Suppressor macrophage treated with lipopolysaccharide for 4 hours (primary cell): ENCODE measurements at regions not wholly inside any gene's neighbourhood (a gene's known extent, or its start where the extent isn't known, plus 50 kb on each side); places are given as distances from the start of the nearest gene placed in this dataset.

Source experiments
- DNase-seq: peaks from one replicate; pipeline ENCODE4 v3.0.0-alpha.2; 2020

DNA sequence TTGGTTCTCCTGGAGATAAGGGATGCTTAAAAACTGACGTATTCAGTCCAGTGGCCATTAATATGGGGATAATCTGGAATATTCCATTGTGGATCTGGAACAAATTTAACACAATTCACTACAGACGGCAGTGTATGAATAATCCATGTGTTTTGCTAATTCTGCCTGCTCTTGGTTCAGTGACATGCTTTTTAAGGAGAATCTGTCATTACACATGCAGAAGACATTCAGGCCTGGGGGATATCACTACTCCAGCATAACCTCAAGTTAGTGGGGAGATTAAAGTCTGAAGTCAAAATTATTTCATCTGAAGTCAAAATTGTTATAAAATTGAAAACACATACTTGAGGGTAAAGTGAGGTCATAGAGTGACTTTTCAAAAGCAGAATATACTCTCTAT is 789.3 kb downstream of the USP25 start:
- DNase-seq: no peak

DNA sequence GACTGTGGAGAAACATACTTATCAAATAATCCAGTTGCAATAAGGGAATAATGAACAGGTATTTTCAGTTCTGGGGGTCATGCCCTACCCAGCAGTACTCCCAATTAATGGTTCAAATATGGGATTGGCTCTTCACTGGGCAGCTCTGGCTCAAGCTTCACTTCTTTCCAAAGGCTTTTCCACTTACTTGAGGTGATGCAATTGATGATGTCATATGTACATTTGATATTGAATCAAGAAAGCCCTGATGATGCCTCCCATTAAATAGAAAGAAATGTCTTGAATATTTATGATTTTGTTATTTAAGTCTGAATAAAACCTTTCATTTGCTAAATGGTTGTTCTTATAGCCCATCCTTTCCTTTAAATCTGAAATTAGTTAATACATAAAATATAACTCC is 789.9 kb downstream of the USP25 start:
- no peak for DNase-seq

DNA sequence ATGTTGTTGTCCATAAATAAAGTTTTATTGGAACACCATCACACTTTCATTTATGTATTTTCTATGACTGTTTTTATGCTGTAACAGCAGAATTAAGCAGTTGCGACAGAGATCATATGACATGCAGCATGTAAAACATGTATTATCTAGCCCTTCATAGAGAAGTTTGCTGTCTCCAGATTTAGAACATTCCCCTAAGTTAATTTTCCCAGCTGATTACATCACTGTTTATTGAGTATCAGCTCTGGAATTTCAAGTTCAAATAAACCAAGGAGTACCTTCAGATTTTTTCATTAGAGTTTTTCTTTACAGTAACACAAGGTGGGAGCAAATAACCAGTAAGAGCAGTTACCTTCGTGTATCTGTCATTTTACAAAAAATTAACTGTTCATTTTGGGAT is 792.8 kb downstream of the USP25 start:
- no peak for DNase-seq

DNA sequence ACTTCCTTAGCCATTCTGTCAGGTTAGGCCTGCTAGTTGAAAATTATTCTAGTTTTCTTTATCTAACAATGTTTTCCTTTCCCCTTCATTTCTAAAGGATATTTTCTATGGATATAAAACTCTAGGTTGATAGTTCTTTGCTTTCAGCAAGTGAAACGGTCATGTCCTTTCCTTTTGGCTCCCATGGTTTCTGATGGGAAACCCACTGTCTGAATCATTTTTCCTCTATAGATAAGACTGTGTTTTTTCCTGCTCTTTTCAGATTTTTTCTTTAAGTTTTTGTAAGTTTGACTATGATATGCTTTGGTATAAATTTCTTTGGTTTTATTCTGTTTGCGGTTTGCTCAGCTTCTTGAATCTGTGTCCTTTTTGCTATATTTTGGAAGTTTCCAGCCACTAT is 800.9 kb downstream of the USP25 start:
- no peak for DNase-seq

DNA sequence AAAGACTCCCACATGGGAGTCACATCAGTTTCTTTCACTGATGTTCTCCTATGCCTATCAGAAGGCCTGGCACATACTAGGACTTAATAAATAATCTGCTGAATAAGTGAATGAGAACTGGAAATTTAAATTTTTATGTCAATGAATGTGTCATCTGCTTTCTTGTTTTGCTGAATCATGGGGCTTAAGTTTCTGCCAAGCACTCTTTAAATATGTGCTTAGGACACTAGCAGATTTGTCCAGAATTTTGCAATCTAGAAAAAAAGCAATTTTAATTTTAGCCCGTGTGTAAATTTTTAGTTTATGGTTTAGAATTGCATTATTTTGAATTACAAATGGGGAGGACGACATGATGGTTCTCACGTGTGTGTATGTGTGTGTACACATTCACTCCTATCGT is 803.1 kb downstream of the USP25 start:
- DNase-seq: no peak

DNA sequence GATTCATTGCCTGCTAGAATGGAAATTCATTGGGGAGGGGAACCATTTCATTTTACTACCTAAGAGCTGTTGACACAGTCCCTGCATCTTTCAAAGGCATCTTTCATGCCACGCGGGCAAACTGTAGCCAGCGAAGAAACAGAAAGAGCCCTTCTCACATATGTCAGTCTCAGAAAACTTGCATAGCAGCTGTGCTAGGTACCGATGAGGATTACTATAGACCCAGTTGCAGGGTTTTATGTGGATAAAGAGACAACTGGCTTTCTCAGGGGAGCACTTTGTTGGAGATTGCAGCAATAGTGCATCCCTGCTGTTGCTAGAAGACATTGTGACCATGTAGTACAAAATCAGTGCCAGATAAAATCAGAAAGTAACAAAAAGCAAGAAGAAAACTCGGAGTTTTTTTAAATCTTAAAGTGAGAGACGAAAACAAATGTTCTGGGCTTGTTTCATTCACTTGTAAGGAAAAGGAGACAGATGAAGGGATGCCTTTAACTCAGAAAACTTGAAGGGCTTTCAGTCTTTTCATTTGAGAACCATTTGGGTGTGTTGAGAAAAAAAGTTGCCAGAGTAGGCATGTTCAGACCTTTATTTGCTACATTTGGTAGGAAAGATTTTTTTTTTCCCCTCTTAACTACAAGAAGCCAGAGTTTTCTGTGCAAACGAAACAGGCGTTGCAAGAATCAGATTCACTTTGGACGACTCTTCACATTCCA is 804.1 kb downstream of the USP25 start:
- DNase-seq: no peak

DNA sequence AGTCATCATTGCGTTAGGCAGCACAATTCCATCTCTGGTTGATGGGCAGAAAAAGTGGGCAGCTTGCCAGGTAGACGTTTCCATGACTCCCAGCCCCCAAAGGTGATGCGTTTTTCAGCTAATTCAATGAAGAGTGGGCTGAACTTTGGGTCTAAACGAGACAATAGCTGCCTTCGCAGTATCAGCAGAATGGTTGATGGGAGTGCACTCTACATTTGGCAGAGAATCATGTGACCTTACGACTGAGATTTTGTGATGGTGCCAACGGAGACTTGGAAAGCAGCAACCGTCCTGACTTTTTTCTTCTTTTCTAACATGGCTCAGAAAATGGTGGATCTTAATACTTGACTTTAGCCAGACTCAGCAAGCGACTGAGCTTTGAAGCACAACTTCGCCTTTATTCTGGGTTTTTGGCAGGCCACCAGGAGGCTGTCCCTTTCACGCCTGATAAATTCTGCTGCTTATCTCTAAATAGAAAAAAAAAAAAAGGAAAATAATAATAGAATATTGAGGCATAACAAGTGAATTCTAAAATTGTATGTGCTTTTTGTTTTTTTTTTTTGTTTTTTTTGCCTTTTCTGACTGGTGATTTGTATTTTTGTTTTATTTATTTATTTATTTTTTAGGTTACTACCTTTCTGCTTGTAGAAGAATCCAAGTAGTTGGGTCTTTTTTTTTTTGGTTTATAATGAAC is 804.8 kb downstream of the USP25 start:
- no peak for DNase-seq

DNA sequence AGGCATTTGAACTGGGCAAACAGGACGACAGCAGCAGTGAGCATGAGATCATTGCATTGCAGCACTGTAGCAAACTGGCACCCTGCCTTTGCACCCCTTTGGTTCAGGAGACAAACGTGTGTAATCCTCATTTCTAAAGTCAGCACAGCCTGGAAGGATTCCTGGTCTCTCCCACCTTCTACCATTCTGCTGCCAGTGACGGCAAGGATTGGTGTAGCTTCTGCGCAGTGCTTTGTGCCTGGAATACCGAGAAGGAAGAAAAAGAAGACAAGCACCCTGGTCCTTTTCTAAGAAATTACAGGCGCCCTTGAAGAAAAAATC is 805.3 kb downstream of the USP25 start:
- DNase-seq: no peak

DNA sequence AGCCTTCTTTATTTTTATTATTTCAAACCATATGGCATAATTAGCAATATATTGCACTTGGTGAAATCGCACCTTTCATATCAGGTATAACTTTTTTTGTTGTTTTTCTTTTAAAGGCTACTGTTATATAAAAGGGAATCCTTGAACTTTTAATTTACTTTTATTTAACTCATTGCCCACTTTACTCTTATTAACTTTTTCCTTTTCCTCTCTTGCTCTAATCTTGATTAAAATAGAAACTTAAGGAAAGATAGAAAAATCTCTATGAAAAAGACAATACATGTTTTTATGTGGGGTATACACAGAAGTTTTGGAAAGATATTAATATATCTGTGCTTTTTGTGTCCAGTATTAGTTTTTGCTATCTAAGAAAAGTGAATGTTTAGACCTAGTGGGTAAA is 805.8 kb downstream of the USP25 start:
- DNase-seq: no peak

DNA sequence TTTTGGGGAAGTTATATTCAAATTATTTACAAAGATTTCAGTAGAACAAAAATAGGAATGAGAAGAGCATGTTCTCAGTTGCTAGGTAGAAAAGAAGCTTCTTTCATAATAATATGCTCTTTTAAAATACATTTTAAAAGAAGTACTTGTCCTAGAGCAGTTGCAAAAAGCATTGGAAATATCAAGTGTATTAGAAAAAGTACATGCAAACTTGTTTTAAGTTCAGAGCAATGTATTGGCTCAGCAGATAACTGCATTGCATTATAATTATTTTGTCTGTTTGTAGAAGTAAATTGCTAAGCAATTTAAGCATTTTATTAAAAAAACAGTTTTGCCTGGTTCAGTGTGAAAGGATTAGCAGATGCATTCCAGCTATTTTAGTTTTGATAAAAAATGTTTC is 806.4 kb downstream of the USP25 start:
- no peak for DNase-seq

DNA sequence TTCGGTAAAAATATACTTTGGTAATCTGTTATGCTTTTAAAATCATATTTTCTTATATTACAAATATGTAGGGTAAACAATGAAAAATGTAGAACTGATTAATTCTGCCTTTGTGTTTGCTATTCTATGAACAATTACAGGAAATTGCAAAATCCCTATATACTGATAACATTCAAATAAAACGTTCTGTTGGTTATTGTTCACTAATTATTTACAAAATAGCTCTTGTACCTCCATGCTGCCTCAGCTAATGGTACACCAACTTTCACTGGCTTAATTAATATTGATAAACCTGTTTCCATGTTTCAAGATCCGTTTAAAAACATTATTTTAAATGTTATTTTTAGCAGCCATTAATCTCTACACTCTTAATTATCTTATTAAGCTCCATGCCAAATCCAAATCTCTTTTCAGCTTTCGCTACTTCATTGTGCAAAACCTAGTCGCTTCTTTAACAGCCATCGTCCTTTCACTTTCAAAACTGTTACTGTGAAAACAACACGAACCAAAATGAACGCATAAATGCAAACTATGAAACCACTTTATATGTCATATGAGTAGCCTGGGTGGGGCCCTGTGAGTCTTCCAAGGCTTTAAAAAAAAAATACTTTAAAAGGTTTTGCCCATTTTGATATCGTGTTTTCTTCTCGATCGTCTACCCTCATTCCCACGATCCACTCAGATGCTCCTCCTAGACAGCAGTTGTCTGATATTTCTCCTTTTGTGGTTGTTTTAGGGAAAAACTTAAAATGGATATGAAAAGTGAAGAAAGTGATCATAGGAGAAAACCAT is 807.1 kb downstream of the USP25 start:
- no peak for DNase-seq

DNA sequence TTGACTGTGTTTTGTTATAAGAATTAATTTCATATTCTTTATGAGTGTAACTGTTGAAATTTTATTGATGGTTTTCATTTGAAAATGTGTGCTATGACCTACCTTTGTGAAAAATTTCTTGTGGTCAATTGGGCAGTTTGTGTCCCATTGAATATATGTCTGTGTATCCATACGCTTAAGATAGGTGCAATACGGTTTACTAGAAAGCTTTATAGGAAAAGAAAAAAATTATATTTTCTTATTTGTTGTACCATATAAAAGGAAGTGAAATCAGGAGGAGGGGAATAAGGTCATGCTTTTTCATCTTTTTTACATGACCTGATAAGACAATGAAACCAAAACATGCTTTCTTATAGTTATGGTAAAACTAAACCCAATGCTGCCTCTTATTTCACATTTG is 807.7 kb downstream of the USP25 start:
- DNase-seq: no peak

DNA sequence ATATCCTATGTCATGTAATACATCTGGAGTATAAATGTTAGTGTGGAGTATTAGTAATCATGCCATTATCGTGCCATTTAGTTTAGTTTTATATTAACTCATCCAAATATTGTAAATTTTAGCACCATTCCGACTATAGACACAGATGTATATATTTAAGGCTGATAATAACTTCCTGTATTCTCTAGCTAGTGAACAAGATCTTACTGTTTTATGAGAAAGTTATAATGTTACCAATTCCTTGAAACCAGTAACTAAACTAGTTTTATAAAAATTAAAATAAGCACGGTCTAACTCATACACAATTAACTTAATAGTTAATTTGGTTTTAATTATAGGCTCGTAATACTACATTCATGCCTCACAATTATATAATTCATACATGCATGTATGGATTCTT is 808.6 kb downstream of the USP25 start:
- no peak for DNase-seq

DNA sequence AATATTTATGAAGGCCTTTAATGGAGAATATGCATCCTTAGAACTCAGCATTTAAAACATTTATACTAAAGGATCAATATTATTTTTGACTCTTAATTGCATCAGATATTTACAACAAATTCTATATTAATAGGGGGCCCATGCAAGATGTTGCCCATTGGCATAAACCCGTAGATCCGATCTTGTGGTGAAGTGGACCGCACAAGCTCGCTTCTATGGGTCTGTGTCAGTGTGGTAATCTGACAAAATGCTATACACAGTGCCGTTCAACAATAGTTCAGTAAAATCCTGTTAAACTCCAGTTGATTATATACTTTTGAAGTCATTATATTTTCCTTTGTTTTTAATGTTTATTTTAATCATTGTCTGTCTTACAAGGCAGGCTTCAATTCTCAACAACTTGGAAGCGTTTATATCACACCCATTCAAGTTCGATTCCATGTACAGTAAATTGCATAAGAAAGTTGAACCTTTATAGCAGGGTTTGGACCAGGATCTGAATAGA is 809.2 kb downstream of the USP25 start:
- no peak for DNase-seq

DNA sequence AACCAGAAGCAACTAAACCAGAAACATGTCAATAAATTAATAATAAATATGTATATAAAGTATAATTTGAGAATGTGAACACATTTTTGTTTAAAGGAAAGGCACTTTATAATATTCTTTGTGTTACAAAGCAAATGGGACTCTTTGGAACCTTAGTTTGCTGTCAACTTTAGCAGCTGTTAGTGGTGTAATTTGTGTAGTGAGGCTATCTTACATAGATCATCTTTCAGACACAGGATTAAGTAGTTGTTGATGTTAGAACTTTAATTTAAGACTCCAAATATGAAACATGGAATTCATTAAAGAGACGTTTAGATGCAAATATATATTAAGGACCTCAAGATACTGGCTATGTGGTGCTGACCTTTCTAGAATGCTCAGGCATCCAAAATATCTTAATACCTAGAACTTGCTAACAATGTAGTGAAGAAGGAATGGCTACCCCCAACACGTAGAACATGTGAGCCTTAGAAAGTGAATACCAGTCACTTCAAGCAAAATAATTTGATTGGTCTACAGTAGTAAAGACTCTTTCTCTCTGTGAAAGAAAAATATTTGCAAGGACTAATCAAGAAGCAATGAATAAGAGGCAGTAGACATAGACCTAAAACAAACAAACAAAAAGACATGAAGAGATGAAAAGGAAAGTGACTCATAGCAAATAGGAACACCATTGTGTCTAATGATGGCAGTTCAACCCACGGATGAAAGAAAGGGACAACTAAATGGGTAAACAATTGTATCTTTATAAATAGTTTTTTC is 811.4 kb downstream of the USP25 start:
- no peak for DNase-seq

DNA sequence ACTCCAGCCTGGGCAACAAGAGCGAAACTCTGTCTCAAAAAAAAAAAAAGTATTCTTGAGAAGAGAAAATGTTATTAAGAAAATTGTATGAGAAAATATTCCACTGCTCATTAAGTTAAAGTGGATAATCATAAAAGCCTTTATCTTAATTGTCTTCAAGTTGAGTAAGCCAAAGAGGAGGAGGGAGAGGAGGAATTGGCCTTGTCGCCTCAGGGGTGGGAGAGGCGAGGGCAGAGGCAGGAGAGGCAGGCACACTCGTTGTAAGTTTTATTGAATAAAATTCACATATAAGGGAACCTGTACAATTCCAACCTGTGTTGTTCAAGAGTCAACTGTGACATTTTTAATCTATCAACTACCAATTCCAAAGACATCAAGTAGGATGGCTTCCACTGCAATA is 820.3 kb downstream of the USP25 start:
- no peak for DNase-seq

DNA sequence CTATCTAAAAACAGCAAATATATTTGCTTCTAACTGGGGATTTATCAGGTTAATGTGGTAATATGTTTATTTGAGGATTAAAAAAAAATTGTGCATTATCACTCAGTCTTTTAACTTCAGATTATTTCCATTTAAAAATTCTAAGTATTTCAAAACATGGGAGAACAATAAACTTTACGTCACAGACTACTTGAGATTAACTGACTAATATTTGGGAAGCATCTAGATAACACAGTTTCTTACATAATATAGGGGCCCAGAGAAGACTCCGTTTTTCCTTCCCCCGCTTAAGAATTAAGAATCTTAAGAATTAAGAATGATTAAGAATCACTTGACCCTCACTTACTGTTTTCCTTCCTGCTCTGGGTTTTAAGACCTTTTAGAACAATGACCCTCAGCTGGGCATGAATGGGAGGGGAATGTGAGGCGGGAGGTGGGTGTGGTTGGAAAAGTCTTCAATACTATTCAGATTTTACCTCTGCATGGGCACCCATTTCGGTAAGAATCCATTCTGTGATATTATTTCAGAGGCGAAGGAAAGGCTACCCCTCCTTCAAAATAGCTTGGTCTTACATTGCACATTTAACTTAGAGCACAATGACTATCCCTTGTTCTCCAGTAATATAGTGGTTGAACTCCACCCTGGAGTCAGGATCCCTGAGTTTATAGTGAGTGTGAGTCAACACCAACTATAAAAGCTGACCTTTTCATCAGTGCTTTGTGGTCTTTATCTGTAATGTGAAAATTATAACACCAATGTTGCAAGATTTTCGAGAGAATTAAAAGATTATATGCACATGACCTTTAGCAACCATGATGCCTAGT is 821.3 kb downstream of the USP25 start:
- no peak for DNase-seq

DNA sequence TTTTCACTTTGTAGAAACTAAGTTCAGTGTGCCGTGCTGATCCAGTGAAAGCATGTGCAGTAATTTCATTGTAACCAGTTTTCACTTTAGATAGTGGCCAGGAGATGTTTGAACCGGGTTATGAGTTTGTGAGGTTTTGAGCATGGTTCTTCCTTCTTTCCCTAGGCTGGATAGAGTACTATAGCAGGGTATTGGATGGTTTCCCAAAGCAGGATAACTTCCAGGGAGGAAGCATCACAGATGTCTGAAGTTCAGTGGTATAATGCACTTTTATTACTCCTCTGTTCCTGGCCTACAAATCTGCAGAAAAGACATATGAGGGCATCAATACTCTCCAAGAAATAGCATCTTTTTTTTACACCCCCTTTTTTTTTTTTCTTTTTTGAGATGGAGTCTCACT is 823.1 kb downstream of the USP25 start:
- DNase-seq: no peak

DNA sequence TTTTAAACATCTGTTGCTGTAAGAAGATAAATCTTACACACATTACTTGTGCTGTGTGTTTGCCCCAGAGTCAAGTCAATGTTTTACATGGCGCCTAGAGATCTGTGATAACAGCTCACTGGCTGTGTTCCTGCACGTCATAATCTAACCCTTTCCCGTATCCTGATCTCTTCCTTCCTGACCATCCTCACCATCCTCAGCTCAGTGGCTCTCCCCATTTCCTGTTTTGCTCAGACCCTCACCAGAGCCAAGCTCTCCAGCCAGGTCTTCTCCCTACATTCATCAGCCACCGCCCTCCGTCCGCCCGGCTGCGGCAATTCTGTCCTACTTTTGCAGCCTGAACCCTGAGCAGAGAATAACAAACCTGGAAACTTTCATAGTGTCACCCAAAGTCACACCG is 824.7 kb downstream of the USP25 start:
- DNase-seq: no peak

DNA sequence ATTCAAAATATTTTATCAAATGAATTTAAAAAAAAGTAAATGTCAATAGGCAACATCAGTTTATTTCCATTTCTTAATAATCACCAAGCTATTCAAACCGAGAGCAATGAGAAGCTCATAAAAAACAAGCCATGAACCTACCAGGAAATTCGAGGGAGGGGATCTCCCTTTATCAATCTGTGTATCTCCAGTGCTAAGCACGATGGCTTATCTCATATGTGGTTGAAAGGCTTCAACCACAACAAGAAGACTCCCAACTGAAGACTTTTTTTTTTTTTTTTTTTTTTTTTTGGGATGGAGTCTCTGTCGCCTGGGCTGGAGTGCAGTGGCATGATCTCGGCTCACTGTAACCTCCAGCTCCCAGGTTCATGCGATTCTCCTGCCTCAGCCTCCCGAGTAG is 833.3 kb downstream of the USP25 start:
- no peak for DNase-seq

DNA sequence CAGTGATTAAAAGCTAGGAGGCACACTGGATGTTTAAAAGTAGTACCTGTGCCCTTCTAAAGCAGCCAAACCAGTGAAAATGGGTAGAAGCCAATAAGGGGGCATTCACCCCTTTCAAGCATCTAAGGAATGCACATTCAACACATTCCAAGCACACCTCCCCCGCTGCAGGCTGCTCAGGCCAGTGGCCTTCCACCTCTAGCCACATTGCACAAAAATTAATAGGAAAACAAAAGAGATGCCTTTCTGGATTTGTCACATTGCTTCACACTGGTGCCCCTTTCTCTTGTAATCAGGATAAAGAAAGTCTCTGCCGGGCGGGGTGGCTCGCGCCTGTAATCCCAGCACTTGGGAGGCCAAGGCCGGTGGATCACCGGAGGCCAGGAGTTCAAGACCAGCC is 834.0 kb downstream of the USP25 start:
- DNase-seq: no peak

DNA sequence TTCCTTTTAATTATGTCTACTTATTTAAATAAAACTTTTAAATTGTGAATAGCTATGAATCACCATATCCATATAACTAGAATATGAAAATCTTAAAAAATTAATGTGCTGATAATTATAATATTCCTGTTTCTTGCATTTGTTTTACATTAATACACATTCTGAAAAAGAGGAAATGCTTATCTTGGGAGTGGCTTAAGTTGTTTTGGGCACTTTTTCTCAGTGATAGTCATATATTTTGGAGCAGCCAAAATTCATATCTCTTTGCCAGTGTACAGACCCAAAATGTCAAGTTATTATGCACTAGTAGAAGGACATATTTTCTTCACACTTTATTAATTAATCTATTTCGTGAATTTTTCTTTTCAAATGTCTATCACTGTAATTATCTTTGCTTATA is 838.5 kb downstream of the USP25 start:
- no peak for DNase-seq
